Epithelial cell of esophagus (primary cell): ENCODE measurements at regions not wholly inside any gene's neighbourhood (a gene's known extent, or its start where the extent isn't known, plus 50 kb on each side); places are given as distances from the start of the nearest gene placed in this dataset.

Source experiments
- DNase-seq: peaks from one replicate; pipeline ENCODE4 v3.0.0; 2010; ENCODE audit warnings: low read depth
- H3K4me3 ChIP-seq: 2 replicates; pipeline ENCODE4 v1.5.1; 2011; ENCODE audit warnings: mild to moderate bottlenecking, low read length, control low read depth
- CTCF ChIP-seq: IDR thresholded peaks from 2 replicates; pipeline ENCODE4 v1.5.1; 2011; ENCODE audit warnings: low read depth, mild to moderate bottlenecking, low read length, control low read depth, inconsistent platforms; ENCODE audit not compliant: insufficient read depth; ENCODE audit errors: missing control alignments

GRCh38 chr11:134582770-134583095, 170.7 kb upstream of the B3GAT1 start:
- TF ChIP-seq CTCF, result no peak
- no peak for DNase-seq
- no peak overlapping the region for H3K4me3 ChIP-seq

DNA sequence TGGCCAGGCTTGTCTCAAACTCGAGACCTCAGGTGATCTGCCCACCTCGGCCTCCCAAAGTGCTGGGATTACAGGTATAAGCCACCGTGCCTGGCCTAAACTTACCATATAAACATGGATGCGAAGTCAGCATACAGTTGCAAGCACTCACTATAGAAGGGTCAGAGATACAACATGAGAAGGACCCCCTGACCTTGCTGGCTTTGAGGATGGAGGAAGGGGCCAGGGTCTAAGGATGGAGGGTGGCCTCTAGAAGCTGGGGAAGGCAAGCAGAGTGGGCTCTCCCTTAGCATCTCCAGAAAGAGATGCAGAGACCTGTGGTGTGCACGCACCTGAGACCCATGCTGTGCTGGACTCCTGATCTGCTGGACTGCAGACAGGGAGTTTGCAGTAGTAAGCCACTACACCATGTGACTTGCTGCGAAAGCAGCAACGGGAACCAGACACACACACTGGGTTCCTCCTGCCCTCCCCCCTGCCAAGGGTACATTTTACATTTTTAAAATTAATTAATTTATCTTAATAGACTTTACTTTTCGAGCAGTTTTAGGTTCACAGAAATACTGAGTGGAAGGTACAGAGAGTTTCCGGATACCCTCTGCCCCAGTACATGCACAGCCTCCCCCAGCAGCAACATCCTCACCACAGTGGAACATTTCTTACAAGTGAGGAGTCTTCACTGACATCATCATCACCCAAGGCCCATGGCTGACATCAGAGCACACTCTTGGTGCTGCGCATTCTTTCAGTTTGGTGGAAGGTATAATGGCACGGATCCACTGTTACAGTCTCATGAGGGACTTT, 170.1 kb upstream of the B3GAT1 start:
- no peak for TF ChIP-seq CTCF
- no peak for DNase-seq

GRCh38 chr11:134581121-134581626, 169.1 kb upstream of the B3GAT1 start:
- TF ChIP-seq CTCF, result no peak
- H3K4me3 ChIP-seq, result no peak overlapping the region
- DNase-seq, result no peak

More for the DNA sequence above, 170.1 kb upstream of the B3GAT1 start:
- no peak overlapping the region for H3K4me3 ChIP-seq

DNA sequence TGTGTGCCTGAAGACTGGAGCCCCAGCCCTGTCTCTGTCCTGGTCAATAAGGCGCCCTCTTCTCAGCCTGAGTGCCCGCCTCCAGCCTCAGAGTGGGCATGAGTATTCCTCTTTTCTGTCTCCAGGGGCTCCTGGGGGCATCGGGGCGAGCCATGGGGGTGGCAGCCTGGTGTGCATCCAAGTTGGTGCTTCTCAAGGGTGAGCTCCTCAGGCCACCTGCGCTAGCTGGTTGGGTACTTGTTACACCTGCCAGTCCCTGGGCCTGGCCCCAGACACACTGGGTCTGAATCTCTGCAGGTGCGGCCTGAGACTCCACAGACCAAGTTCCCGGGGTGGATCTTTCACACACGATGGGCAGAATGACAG, 168.6 kb upstream of the B3GAT1 start:
- no peak for DNase-seq
- no peak overlapping the region for H3K4me3 ChIP-seq
- TF ChIP-seq CTCF, result no peak

GRCh38 chr11:134579724-134580609, 167.9 kb upstream of the B3GAT1 start:
- H3K4me3 ChIP-seq, result no peak overlapping the region
- DNase-seq, result no peak
- TF ChIP-seq CTCF, result no peak

DNA sequence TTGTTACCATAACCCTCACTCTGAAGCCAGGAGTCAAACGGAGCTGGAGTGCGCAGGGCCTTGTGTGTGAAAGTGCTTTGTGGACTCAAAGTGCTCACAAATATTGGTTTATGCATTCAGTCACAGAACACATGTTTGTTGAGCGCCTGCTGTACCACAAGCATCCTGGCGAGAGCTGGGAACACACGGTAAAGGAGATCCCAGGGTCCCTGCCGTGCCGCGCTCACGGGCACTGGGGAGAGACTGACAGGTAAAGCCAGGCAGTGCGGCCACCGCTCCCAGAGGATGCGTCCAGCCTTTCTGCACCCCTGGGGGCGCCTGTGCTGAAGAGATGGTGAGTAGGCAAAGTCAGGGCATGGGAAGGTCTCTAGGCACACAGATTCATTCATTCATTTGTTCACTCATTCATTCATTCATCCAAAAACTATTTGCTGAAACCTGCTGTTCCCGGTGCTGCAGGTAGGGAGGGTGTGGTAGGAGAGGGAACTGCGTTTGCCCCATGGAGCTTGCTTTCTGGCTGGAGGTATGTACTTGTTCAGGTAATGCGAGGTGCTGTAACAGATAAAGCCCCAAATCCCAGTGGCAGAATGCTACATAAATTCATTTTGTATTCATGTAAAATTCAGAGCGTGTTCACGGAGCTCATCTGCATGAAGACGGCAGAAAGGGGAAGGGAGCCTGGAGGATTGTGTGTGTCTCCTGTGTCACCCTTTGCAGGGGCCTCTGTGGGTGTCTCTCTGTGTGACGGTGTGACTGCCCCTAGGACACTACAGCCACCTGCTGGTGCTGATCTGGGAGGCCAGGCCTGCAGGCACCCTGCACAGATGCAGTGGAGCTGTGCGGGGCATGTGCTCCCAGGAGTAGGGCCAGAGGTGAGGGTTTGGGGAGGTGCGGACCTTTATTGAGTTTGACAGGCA, 167.0 kb upstream of the B3GAT1 start:
- no peak for TF ChIP-seq CTCF
- DNase-seq, result no peak

More for the DNA sequence above, 167.0 kb upstream of the B3GAT1 start:
- no peak overlapping the region for H3K4me3 ChIP-seq
